ENCODE measurements at regions not wholly inside any gene's neighbourhood (a gene's known extent, or its start where the extent isn't known, plus 50 kb on each side); places are given as distances from the start of the nearest gene placed in this dataset.
"Not testable (repeated sequence)": the region's sequence is repeated elsewhere in the genome, so short reads cannot be mapped to it uniquely, and the experiment has no call there.

DNA sequence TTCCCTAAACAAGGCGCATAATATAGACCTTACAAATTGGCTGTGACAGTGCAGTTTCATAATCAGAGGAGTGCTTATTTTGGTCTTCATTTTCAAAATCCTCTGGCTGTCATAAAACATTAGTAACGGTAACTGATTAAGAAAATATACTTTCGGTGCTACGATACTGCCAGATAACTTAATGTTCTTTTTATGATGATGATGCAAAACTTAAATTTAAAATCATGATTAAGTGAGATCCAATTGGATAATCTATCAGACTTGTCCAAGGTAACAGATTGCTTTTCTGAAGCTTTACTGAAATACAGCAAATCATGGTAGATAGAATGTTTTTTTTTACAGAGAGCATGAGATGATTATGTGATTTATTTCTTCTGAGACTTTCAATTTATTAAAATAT, 364.2 kb upstream of the CNTN3 start:
- DNase-seq (ENCODE audit: extremely low spot score, insufficient read length, low read depth): no peak
- FAIRE-seq: no peak

DNA sequence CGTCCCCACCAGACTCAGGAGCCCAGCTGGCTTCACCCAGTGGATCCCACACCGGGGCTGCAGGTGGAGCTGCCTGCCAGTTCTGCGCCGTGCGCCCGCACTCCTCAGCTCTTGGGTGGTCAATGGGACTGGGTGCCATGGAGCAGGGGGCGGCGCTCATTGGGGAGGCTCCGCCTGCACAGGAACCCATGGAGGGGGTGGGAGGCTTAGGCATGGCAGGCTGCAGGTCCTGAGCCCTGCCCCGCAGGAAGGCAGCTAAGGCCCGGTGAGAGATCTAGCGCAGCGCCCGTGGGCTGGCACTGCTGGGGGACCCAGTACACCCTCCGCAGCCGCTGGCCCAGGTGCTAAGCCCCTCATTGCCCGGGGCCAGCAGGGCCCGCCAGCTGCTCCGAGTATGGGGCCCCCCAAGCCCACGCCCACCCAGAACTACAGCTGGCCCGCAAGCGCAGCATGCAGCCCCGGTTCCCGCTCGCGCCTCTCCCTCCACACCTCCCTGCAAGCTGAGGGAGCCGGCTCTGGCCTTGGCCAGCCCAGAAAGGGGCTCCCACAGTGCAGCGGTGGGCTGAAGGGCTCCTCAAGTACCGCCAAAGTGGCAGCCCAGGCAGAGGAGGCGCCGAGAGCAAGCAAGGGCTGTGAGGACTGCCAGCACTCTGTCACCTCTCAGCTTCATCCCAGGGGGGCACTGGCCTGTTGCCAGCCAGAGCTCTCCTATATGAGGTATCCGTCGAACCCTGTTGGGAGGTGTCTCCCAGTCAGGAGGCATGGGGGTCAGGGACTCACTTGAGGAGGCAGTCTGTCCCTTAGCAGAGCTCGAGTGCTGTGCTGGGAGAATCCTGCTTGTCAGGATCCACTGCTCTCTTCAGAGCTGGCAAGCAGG, 370.8 kb upstream of the CNTN3 start:
- FAIRE-seq; DNase-seq (ENCODE audit: extremely low spot score, insufficient read length, low read depth): not testable (repeated sequence)

DNA sequence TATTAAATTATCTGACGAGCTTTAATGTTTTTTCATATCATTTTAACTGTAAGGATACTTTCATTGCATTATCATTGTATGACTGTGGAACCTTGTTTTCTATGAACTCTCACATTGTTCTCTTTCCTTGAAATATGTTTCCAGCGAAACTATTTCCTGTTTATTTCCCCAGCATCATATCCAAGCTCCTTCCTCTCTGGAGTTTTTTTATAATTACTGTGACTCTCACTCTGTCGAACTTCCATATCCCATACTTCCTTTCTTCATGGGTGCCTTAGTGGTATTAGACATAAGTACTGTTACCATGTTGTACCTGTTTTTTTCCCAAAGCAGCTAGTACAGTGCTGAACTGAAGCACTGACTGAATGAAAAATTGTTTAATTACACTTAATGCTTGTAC, 373.6 kb upstream of the CNTN3 start:
- FAIRE-seq (no peak), DNase-seq (ENCODE audit: extremely low spot score, insufficient read length, low read depth) (no peak)

DNA sequence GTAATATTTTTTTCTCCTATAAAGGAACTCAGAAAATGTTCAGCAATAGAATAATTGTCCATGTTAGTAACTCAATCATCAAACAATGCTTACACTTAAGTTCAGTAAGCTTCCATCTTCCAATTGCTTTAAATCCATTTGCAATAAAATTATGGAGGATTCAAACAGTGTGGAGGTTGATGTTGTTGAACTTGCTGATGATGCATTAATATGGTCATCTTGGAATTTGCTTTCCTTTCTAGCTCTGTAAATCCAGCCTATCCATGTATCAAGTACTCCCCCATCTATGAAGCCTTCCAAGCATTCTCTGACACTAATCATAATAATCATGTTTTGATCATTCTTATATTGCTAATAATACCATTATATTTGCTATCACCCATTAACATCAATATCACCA, 378.4 kb upstream of the CNTN3 start:
- no peak for DNase-seq (ENCODE audit: extremely low spot score, insufficient read length, low read depth)
- no peak for FAIRE-seq

DNA sequence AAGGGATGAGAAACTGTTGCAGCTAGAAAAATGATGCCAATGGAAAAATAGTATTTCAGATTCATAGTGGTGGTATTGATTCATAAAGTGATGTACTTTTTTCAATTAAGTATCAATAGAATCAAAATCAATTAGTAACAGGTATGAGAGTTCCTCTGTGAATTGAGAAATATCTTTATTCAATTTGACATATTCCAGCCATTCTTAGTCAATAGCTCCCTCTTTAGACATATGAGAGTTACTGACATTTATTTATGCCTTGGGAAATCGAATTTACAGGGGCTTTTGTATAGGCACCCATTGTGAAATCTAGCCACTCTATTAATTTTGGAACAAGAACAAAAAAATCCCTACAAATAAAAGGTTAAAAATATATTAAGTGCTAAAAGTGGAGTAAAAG, 386.9 kb upstream of the CNTN3 start:
- DNase-seq (ENCODE audit: extremely low spot score, insufficient read length, low read depth) (no peak), FAIRE-seq (no peak)

GRCh38 chr3:75012791-75013331, 398.4 kb upstream of the CNTN3 start:
- FAIRE-seq (no peak), DNase-seq (ENCODE audit: extremely low spot score, insufficient read length, low read depth) (no peak)

GRCh38 chr3:75014008-75014407, 399.5 kb upstream of the CNTN3 start:
- FAIRE-seq: no peak
- DNase-seq (ENCODE audit: extremely low spot score, insufficient read length, low read depth): no peak

GRCh38 chr3:75015280-75015679, 400.8 kb upstream of the CNTN3 start:
- FAIRE-seq (no peak), DNase-seq (ENCODE audit: extremely low spot score, insufficient read length, low read depth) (no peak)

GRCh38 chr3:75035146-75035545, 420.7 kb upstream of the CNTN3 start:
- DNase-seq (ENCODE audit: extremely low spot score, insufficient read length, low read depth) (no peak), FAIRE-seq (no peak)

DNA sequence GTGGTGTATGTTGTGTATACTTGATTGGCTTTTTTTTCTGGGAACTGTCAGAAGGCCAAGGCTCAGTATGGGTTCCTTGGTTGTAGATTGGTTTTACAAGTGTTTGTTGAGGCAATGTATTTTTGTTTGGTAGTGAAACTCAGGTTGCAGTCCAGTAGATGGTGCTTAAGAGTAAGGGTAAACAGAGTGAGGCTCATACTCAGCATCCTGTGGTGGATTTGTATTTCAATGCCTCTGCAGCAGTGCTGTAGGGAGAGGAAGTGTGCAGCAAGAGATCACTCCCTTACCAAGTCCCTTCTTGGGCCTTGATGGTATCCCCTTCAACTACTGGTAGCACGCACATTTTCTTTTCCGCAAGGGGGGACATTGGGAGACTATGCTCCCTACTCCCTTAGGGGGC, 428.5 kb upstream of the CNTN3 start:
- FAIRE-seq (no peak), DNase-seq (ENCODE audit: extremely low spot score, insufficient read length, low read depth) (no peak)

DNA sequence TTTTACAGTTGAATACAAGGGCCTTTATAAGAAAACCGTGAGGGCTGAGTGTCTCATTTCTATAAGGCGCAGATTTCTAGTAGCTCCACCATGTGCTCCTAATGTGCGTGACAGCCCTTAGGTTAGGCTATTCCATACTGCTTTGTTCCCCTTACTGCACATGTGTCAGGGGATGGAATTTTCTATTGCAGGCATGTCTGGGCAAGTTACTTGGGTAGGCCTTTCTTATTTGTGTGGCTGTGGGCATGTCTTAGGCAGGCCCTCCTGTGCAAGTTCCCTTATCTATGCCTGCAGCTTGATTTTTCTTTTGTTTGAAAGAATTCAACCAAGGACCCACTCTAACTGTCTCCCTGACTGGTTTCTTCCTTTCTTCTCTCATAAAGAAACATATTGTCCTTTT, 434.2 kb upstream of the CNTN3 start:
- FAIRE-seq (no peak), DNase-seq (ENCODE audit: extremely low spot score, insufficient read length, low read depth) (no peak)

- DNase-seq (ENCODE audit: extremely low spot score, insufficient read length, low read depth): no peak
- no peak for FAIRE-seq
Observed at GRCh38 chr3:75049533-75049932, 435.1 kb upstream of the CNTN3 start.

DNA sequence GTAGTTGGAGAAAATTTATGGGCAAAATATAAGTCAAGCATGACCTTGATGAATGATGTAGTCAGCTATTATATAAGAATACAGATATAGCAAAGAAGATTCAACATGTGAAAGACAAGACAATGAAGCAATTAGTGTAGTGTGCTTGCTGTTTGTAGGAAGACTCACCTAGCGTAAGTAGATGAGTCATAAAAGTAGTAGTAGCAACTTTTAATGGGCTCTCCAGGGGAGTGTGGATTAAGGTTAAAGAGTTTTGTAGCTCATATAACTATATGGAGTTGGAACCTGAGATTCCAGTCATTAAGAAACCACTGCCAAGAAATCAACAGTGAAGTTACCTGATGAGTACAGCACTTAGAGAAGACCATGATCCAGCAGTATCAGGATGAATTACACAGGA, 444.7 kb upstream of the CNTN3 start:
- FAIRE-seq: no peak
- no peak for DNase-seq (ENCODE audit: extremely low spot score, insufficient read length, low read depth)

- FAIRE-seq (no peak), DNase-seq (ENCODE audit: extremely low spot score, insufficient read length, low read depth) (no peak)
Observed at GRCh38 chr3:75061806-75062205, 447.3 kb upstream of the CNTN3 start.

GRCh38 chr3:75075158-75075557, 460.7 kb upstream of the CNTN3 start:
- DNase-seq (ENCODE audit: extremely low spot score, insufficient read length, low read depth): no peak

GRCh38 chr3:75076481-75076880, 462.0 kb upstream of the CNTN3 start:
- FAIRE-seq (no peak), DNase-seq (ENCODE audit: extremely low spot score, insufficient read length, low read depth) (no peak)

More at GRCh38 chr3:75075158-75075557, 460.7 kb upstream of the CNTN3 start:
- no peak for FAIRE-seq

GRCh38 chr3:75078290-75078689, 463.8 kb upstream of the CNTN3 start:
- DNase-seq (ENCODE audit: extremely low spot score, insufficient read length, low read depth): no peak
- FAIRE-seq: no peak

GRCh38 chr3:75082845-75083244, 468.4 kb upstream of the CNTN3 start:
- no peak for FAIRE-seq
- no peak for DNase-seq (ENCODE audit: extremely low spot score, insufficient read length, low read depth)

DNA sequence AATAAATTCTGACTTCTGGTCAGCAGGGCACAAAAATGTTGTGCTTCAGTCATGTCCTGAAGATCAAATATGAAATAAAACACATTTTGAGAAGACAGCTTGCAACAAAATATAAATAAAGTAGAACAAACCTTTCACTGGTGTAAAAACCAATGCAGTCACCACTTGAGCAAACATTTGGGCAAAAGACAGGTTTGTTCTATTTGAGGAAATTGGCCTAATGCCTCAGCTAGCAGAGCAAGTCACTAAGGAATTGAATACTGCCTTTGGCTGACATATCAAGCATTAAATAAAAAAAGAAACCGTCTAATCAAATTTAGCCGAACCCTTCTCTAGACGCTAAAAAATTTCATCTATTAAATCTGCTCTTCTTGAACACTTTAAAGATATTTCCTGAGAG, 475.4 kb upstream of the CNTN3 start:
- DNase-seq (ENCODE audit: extremely low spot score, insufficient read length, low read depth) (no peak), FAIRE-seq (no peak)

DNA sequence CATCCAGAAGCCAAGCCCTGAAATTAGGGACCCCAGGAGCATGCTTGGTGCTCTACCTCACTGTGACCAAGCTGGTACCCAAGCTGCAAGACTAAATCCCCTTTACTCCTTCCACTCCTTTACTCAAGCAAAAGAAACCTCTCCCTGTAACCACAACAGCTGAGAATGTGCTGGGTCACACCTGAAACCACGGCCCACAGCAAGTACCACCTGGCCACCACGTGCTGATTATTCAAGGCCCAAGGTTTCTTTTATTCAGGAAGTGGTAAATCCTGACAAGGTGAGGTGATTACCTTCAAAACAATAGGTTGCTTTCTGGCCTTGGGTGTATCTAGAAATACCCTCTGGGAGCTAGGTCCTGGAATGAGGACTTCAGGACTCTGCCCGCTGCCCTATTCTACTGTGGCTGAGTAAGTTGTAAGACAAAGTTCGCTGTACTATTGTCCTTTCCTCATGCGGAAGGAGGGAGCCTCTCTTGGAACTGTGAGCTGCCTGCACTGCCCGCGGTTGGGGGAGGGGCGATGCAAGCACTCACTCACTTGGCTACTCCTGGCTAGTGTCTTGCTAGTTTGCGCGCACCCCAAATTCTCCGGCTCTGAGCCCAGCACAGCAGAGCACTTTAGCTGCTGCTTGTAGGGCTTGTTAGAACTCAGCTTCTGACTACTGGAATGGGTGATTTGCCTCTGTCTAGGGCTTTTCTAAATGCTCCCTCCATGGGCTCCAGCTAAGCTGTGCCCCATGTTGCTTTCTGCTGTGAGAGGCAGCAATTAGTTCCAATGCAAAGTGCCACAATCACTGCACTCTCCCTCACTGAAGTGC, 487.1 kb upstream of the CNTN3 start:
- no peak for DNase-seq (ENCODE audit: extremely low spot score, insufficient read length, low read depth)

GRCh38 chr3:75110741-75111140, 496.3 kb upstream of the CNTN3 start:
- no peak for DNase-seq (ENCODE audit: extremely low spot score, insufficient read length, low read depth)
- no peak for FAIRE-seq

More for the DNA sequence above, 487.1 kb upstream of the CNTN3 start:
- no peak for FAIRE-seq
